SK-N-SH treated with all-trans-retinoic acid at 6 μM for 48 hours (cell line): ENCODE measurements at regions not wholly inside any gene's neighbourhood (a gene's known extent, or its start where the extent isn't known, plus 50 kb on each side); places are given as distances from the start of the nearest gene placed in this dataset.

Experiments
- ATAC-seq: fragments of 200-7000 bp; cut with Tn5 transposase; 3 replicates; pipeline ENCODE4 v1.9.1; 2020; ENCODE audit warnings: mild to moderate bottlenecking, moderate library complexity
- ARNTL ChIP-seq: fragments of 450-650 bp; formaldehyde crosslinking; IDR thresholded peaks from 2 replicates; pipeline ENCODE4 v1.5.0; 2020; ENCODE audit warnings: low read depth, mild to moderate bottlenecking, moderate library complexity, borderline replicate concordance
- CREB5 ChIP-seq: fragments of 250-450 bp; sonication (Bioruptor Pico); IDR thresholded peaks from 2 replicates; pipeline ENCODE4 v1.5.1; 2020; ENCODE audit warnings: low read depth, mild to moderate bottlenecking, moderate library complexity
- CSRNP3 ChIP-seq: fragments of 250-450 bp; sonication (Bioruptor Pico); IDR thresholded peaks from 2 replicates; pipeline ENCODE4 v1.5.1; 2021; ENCODE audit warnings: mild to moderate bottlenecking, moderate library complexity
- ESRRG ChIP-seq: fragments of 250-450 bp; sonication (Bioruptor Pico); IDR thresholded peaks from 2 replicates; pipeline ENCODE4 v1.6.1; 2021; ENCODE audit warnings: mild to moderate bottlenecking
- ISL1 ChIP-seq: fragments of 250-450 bp; sonication (Bioruptor Pico); IDR thresholded peaks from 2 replicates; pipeline ENCODE4 v2.1.2; 2022; ENCODE audit warnings: mild to moderate bottlenecking, moderate library complexity
- OSR1 ChIP-seq: fragments of 250-450 bp; sonication (Bioruptor Pico); IDR thresholded peaks from 2 replicates; pipeline ENCODE4 v1.8.0; 2022; ENCODE audit warnings: moderate library complexity, mild to moderate bottlenecking, inconsistent platforms
- PATZ1 ChIP-seq: fragments of 250-450 bp; sonication (Bioruptor Pico); IDR thresholded peaks from 2 replicates; pipeline ENCODE4 v1.8.0; 2020; ENCODE audit warnings: mild to moderate bottlenecking, moderate library complexity, borderline replicate concordance
- PPARA ChIP-seq: fragments of 250-450 bp; sonication (Bioruptor Pico); IDR thresholded peaks from 2 replicates; pipeline ENCODE4 v1.5.0; 2020; ENCODE audit warnings: mild to moderate bottlenecking, borderline replicate concordance
- RARB ChIP-seq: fragments of 250-450 bp; sonication (Bioruptor Pico); IDR thresholded peaks from 2 replicates; pipeline ENCODE4 v1.8.0; 2021; ENCODE audit warnings: mild to moderate bottlenecking, moderate library complexity
- SNAI2 ChIP-seq: fragments of 250-450 bp; sonication (Bioruptor Pico); IDR thresholded peaks from 2 replicates; pipeline ENCODE4 v1.5.0; 2020; ENCODE audit warnings: mild to moderate bottlenecking, moderate library complexity
- TOX ChIP-seq: fragments of 250-450 bp; sonication (Bioruptor Pico); IDR thresholded peaks from 2 replicates; pipeline ENCODE4 v1.8.0; 2021; ENCODE audit warnings: mild to moderate bottlenecking, moderate library complexity, borderline replicate concordance
- TSHZ2 ChIP-seq: fragments of 250-450 bp; sonication (Bioruptor Pico); IDR thresholded peaks from 2 replicates; pipeline ENCODE4 v1.5.0; 2020; ENCODE audit warnings: mild to moderate bottlenecking, moderate library complexity
- ZC3H10 ChIP-seq: fragments of 250-450 bp; sonication (Bioruptor Pico); IDR thresholded peaks from 2 replicates; pipeline ENCODE4 v1.5.1; 2021; ENCODE audit warnings: mild to moderate bottlenecking, moderate library complexity
- ZFP3 ChIP-seq: fragments of 250-450 bp; sonication (Bioruptor Pico); IDR thresholded peaks from 2 replicates; pipeline ENCODE4 v1.5.0; 2020; ENCODE audit warnings: mild to moderate bottlenecking, moderate library complexity
- ZFP30 ChIP-seq: fragments of 450-650 bp; formaldehyde crosslinking; IDR thresholded peaks from 2 replicates; pipeline ENCODE4 v1.5.0; 2022; ENCODE audit warnings: mild to moderate bottlenecking, moderate library complexity
- ZNF565 ChIP-seq: fragments of 450-650 bp; formaldehyde crosslinking; conservative IDR thresholded peaks from 2 replicates; pipeline ENCODE4 v1.5.0; 2020; ENCODE audit warnings: low read depth, mild to moderate bottlenecking, moderate library complexity
- ZNF70 ChIP-seq: fragments of 450-650 bp; formaldehyde crosslinking; IDR thresholded peaks from 2 replicates; pipeline ENCODE4 v1.5.0; 2020; ENCODE audit warnings: mild to moderate bottlenecking, moderate library complexity

- no peak for ATAC-seq
- TF ChIP-seq TSHZ2 (no peak), ZFP3 (CRISPR knock-in tag) (no peak), ZNF70 (CRISPR knock-in tag) (no peak), TOX (no peak), OSR1 (CRISPR knock-in tag) (no peak), ISL1 (CRISPR knock-in tag) (no peak), ZNF565 (CRISPR knock-in tag) (no peak), CREB5 (CRISPR knock-in tag) (no peak), PATZ1 (CRISPR knock-in tag) (no peak)
Observed at GRCh38 chr15:70580958-70581357, 182.4 kb downstream of the UACA start.

- ATAC-seq: no peak
Observed at GRCh38 chr15:70580286-70580685, 183.1 kb downstream of the UACA start.

More at GRCh38 chr15:70580286-70580685, 183.1 kb downstream of the UACA start:
- TF ChIP-seq ISL1 (CRISPR knock-in tag) (no peak), CREB5 (CRISPR knock-in tag) (no peak), PATZ1 (CRISPR knock-in tag) (no peak), ZC3H10 (no peak), ESRRG (CRISPR knock-in tag) (no peak), CSRNP3 (CRISPR knock-in tag) (no peak), ARNTL (CRISPR knock-in tag) (no peak), TOX (no peak), ZFP30 (CRISPR knock-in tag) (no peak), TSHZ2 (no peak), SNAI2 (no peak), ZNF565 (CRISPR knock-in tag) (no peak), RARB (CRISPR knock-in tag) (no peak), PPARA (no peak), ZFP3 (CRISPR knock-in tag) (no peak)
